T-helper 2 cell treated with Interferon-gamma antibody and Interleukin-4, amounts not matched to agents 100 ng/mL and 5 ng/mL, for 36 hours (primary cell): ENCODE measurements at regions not wholly inside any gene's neighbourhood (a gene's known extent, or its start where the extent isn't known, plus 50 kb on each side); places are given as distances from the start of the nearest gene placed in this dataset.
"Not testable (repeated sequence)": the region's sequence is repeated elsewhere in the genome, so short reads cannot be mapped to it uniquely, and the experiment has no call there.

Source experiments
- intact Hi-C: fragments of 100-400 bp; cut with micrococcal nuclease; formaldehyde crosslinking; loops from one replicate; pipeline ENCODE4 v1.15.1; 2023

DNA sequence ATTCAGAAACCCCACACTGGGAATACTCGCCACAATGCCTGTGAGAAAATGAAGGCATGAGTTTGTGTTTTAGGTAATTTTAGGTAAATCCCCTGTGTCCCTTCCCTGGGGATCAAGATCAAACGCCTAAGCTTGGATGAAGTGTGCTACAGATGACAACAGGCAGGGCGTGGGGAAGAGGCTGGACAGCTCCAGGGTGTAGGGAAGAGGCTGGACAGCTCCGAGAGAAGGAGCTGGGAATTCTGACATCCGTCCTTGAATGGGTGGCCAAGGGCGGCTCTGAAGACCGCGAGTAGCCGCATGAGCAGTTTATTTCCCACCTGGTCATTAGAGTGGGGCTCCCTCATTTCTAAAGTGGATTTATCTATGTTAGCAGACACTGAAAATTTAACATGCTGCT lies 109.7 kb downstream of the RAMP3 start:
- intact Hi-C loops, result loop anchor here (10.0 kb wide), 1 partner anchor 588 kb away; no protein-coding TSS in a partner anchor

DNA sequence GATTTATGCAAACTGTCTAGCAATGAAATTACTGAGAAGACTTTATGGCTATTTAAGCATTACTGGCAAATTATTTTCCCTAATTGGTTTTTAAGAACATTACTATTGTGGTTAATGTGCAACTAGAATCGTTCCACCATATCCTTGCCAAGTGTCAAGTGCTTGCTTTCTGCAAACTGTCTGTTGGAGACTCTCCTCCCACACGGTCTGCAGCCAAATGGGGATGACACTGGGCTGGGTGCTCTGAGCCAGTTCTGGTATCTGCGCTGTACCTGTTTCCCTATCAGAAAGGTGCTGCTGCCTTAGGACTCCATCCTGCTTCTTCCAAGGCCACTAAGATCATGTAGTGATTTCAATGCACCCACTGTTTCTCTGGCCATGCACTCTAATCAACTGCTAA lies 110.4 kb downstream of the RAMP3 start:
- intact Hi-C loops, result loop anchor here (10.0 kb wide), 1 partner anchor 587 kb away; no protein-coding TSS in a partner anchor

DNA sequence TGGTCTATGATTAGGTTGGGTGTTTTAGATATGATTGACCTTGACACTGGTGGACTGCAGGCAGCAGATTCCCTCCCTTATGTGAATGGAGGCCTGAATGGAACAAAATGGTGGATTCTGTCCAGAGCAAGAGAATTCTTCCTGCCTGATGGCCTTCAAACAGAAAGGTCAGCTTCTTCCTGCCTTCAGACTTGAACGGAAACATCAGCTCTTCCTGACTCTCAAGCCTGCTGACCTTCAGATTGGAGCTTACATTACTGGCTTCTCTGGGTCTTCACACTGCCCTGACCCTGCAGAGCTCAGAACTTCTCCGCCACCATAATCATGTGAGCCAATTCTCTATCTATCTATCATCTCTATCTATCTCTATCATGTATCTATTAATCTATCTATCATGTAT lies 111.6 kb downstream of the RAMP3 start:
- intact Hi-C loops, result loop anchor here (10.0 kb wide), 1 partner anchor 586 kb away; no protein-coding TSS in a partner anchor

DNA sequence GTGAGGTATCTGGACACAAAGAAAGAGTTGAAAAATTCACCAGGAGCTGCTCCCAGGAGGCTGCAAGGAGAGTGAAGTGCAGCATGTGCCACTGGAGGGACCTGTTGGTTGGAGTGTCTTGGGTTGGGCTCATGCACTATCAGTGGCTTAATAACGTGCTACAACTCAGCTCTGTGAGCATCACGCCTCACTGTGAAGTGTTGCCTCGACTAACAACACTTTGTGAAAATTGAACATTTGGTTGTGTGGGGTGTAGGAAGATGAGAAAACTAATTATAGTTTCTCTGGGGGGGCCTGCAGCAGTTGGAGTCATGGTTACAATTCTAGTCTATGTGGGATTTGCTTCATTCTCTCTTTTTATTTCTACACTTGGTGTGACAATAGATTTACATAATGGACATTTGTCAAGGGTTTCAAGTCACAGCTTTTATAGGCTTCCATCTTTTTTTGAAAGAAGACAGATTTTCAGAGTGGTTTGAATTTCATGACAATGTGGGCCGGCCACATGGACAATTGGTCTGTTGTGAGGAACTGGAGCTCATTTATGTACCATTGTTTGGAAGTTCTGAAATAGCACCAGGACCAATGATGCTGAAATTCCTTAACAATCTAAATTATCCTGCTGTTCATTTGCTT lies 121.3 kb downstream of the RAMP3 start:
- intact Hi-C loops, result no loop called here

DNA sequence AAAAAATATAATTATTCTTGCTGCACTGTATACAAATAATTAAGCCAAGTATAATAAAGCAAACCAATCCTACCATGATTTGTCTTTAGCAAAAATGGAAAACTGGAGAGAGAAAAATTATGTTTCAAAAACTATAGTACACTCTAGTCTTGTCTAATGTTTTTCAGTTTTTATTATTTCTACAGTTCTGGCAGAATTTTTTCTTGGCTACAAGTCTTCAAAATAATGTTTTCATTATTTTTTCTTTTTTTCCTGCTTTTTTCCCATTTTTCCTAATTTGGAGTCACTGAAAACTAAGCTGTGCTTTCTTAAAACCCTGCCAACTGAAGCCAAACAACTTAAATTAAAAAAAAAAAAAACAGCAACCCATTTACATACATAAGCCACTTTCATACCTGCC lies 132.0 kb downstream of the RAMP3 start:
- intact Hi-C loops, result not testable (repeated sequence)

DNA sequence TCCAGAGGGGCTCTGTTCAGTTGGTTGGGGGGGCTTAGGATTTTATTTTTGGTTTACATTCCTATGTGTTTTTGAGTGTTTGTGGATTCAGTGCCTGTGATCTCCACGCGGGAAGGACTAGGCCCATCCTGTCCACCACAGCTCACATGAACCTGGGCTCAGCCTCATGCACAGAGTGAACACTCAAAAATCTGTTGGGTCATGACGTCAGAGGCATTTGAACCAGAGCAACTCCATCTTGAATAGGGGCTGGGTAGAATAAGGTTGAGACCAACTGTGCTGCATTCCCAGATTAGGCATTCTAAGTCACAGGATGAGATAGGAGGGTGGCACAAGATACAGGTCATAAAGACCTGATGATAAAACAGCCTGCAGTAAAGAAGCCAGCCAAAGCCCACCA lies 133.3 kb downstream of the RAMP3 start:
- intact Hi-C loops, result no loop called here

DNA sequence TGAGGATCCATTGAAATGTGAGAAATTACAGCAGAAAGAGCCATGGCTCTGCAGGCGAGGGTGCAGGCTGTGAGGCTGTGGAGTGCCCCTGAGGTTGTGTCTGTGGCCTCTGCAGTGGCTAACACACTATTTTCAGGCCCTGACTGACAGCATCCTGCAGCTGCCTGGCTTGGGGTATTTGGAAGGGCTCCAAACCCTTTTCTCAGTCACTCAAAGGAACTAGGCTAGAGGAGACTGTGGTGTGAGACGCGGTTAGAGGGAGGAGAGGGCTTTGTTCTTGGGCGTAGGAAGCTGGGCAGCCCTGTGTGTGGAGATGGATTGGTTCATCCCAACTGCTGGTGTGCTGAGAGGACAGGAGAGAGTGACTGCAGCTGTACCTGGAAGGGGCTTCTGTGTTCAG lies 134.9 kb downstream of the RAMP3 start:
- intact Hi-C loops, result no loop called here

DNA sequence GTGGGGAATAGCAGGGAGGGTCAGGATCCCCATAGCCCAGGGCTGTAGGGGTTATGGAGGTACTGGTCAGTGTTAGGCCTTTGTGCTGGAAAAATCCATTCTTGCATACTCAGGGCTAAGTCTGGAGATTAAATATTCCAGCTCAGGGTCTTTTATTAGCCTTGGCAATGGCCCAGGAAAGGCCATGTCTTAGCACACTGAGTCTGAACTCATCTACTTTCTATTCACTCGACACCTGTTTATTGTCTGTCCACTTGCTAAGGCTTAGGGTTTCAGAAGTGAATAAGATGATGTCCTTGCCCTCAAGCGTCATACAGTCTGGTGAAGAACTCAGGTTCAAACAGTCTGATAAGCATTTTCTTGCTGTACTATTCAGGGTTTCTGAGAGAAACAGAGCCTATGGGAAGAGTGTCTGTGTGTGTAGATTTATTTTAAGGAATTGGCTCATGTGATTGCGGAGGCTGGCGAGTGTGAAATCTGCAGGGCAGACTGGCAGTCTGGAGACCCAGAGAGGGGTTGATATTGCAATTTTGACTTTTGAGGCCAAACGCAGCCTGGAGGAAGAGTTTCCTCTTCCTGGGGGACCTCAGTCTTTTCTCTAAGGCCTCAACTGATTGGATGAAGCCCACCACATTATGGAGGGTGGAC lies 135.8 kb downstream of the RAMP3 start:
- intact Hi-C loops, result no loop called here

DNA sequence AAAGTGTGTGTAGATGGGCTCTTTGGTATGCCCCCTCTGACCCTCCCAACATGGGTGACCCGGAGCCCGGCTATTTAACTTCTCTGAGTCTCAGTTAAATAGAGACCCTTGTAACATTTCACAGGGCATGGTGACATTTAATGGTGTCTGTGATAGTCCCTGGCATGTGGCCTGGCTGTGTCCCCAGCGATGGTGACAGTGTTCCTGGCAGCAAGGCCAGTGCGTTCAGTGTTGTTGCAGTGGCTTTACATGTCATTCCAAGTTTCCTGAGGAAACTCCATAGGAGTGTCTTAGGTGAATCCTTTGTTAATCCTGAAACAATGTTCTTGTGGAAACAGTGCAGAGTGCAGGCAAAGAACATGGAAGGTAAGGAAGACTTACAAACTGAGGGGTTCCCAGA lies 137.0 kb downstream of the RAMP3 start:
- intact Hi-C loops, result no loop called here

DNA sequence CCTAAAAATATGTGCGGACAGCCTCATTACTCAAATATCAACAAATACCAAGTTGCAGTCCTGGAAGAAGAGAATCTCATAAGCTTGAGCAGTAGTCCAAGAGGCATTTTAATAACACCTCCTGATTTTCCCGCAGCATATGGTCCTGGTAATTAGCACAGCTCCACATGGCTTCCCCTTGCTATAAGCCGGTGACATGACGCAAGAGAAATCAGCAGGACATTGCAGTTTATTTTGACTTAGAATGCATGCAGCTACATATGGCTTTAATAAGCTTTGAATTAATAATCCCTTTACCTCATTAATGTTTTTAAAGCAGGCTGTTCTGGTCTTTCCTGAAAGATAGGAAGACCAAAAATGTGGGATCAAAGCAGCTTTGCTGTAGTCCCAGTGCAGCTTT lies 137.6 kb downstream of the RAMP3 start:
- intact Hi-C loops, result no loop called here

DNA sequence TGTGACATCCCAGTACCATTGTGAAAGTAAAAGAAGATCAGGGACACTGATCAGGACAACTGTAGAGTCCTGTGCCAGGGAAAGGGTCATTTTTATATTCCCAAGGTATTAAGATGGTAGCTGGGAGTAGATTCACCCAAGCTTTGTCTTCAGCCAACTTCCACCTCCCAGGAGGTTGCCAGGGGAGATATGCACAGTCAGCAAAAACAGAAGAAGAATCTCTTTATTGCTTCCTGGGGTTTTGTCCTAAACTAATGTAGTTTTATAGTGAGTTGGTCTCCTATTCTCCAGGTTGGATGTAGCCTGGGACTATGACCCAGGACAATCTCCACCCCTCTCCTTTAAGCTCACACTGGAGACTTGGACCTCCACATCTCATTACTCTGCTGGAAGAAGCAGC lies 139.2 kb downstream of the RAMP3 start:
- intact Hi-C loops, result no loop called here

DNA sequence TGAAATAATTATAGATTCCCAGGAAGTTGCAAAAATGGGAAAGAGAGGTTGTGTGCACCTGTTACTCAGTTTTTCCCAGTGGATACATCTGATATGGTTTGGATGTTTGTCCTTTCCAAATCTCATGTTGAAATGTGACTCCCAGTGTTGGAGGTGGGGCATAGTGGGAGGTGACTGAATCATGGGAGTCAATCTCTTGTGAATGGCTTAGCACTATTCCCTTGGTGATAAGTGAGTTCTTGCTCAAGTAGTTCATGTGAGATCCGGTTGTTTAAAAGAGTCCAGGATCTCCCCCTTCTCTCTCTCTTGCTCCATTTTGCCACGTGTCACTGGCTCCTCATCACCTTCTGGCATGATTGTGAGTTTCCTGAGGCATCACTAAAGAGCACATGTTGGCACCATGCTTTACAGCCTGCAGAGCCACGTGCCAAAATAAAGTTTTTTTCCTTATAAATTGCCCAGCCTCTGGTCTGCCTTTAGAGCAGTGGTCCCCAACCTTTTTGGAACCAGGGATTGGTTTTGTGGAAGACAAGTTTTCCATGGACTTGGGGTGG lies 149.2 kb downstream of the RAMP3 start:
- intact Hi-C loops, result no loop called here

DNA sequence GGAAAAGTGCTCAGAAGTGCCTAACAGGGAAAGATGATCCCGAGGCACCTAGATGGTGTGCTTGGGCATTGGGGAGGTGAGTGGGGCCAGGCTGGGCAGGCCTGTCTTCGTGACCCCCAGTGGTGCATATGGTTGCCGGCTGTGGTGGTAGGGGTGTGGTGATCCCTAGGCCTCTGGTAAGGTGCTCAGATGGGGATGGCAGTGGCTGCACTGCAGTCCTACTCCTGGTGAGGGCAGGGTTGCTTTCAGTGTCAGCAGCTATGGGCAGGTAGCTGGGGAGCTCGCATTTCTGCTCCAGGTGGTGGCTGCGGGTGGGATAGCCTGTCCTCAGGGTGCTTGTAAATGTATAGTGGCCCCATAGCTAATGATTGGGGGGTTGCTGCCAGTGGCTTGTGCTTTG lies 154.0 kb downstream of the RAMP3 start:
- intact Hi-C loops, result no loop called here

DNA sequence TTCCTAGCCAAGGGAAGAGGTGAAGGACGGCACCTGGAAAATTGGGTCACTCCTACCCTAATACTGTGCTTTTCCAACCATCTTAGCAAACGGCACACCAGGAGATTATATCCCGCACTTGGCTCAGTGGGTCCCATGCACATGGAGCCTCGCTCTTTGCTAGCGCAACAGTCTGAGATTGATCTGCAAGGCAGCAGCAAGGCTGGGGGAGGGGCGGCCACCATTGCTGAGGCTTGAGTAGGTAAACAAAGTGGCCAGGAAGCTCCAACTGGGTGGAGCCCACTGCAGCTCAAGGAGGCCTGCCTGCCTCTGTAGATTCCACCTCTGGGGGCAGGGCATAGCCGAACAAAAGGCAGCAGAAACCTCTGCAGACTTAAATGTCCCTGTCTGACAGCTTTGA lies 157.9 kb downstream of the RAMP3 start:
- intact Hi-C loops, result not testable (repeated sequence)

DNA sequence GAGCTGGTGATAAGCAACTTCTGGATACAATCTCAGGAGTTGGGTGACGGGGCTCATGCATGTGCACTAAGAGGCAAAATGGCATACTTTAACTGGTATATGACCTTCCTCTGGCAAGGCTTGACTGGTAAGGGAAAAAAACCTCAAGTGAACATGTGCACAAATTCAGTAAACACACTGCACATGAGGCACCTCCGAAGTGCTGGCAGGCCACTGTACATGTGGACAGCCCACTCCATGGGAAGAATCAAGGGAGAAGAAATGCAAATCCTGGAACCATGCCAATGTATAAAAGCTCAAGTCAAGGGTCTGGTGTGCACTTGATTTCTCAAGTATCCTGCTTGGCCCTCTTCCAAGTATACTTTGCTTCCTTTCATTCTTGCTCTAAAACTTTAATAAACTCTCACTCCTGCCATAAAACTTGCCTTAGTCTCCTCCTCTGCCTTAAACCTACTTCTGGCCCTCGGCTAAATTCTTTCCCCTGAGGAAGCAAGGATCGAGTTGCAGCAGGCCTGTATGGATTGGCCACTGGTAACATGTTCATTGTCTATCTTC lies 167.2 kb downstream of the RAMP3 start:
- intact Hi-C loops, result no loop called here

DNA sequence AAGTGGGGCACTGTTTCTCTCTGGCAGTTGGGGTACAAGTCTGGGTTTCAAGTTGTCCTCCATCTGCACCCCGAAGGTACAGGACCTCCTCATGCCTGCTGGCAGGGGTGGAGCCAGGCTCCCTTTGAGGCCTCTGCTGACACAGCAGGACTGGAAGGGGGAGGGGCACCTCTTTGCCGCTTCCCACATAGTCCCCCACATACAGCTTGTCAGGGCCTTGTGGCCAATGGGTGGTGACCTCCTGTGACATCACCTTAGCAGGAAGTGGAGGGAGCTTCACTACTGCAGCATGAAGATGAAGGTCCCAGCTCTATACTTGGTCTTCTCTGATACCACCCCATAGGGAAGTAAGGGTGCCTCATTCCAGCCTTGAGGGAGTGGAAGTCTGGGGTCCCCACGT lies 167.8 kb downstream of the RAMP3 start:
- intact Hi-C loops, result no loop called here

DNA sequence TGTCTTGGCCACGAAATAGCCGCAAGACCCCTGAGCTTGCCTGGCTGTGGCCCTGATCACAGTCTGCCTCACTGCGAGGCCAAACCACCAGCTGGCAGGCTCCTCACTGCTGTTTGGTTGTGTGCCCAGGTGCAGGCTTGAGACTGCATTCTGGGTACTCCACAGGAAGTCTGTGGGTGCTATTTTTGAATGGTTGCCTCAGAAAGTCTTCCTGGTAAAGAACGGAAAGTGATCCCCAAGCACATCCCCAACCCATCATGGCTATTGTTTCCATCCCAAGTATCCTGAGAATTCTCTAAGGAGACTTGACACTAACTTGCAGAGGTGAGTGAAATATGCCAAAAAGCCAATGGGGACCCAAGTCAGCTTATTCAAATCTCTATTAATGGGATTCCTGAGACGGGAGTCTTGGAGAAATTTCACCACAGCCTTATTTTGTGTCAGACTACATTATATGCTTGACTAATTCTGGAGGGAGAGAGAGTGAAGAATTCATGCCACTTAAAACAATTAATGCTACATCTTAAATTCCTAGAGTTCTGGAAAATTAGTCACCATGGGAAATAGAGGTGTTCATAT lies 170.9 kb downstream of the RAMP3 start:
- intact Hi-C loops, result no loop called here

DNA sequence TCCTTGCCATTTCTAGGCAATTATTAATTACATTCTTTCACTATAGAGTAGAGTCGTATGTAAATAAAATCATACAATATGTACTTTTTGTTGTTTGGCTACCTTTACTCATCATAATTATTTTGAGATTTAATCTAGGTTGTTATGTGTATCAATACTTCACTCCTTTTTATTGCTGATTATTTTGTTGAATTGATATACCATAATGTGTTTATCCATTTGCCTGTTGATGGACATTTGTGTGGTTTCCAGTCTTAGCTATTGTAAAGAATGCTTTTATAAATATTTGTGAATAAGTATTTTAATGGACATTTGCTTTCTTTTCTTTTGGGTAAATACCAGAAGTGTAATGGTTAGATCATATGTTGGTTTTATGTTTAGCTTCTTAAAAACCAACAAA lies 174.0 kb downstream of the RAMP3 start:
- intact Hi-C loops, result no loop called here

DNA sequence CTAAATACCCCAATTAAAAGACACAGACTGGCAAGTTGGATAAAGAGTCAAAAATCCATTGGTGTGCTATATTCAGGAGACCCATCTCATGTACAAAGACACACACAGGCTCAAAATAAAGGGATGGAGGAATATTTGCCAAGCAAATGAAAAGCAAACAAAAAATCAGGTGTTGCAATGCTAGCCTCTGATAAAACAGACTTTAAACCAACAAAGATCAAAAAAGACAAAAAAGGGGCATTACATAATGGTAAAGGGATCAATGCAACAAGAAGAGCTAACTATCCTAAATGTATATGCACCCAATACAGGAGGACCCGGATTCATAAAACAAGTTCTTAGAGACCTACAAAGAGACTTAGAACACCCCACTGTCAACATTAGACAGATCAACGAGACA lies 177.4 kb downstream of the RAMP3 start:
- intact Hi-C loops, result not testable (repeated sequence)

DNA sequence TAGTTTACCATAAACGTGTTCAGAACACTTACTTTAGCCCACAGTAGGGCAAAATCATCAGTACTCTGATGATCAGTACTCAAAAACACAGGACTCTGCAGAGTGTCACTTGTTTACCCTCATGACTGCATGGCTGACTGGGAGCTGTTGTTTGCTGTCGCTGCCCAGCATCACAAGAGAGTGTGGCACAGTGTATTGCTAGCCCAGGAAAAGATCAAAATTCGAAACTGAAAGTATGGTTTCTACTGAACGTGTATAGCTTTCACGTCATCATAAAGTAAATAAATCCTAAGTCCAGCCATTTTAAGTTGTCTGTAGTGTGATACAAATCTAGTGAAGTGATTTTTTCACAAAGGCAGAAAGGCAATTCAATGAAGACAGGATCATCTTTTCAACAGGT lies 184.6 kb downstream of the RAMP3 start:
- intact Hi-C loops, result no loop called here

DNA sequence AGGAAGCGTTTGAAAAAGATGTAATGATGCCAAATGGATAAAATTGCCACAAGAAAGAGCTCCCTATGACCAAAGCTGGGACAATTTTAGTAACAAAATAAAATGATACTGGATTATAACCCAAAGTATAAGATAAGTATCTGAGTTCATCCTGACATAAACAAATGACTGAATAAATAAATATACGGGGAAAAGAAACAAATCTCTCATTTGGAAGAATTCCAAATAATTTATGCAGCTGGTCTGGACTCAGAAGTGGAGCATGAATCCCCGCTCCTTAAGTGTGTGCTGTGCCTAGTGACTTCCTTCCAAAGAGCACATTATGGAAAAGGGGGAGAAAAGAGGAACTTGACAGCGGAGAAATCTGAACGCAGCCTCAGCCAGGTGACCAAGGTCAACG lies 186.2 kb downstream of the RAMP3 start:
- intact Hi-C loops, result no loop called here

DNA sequence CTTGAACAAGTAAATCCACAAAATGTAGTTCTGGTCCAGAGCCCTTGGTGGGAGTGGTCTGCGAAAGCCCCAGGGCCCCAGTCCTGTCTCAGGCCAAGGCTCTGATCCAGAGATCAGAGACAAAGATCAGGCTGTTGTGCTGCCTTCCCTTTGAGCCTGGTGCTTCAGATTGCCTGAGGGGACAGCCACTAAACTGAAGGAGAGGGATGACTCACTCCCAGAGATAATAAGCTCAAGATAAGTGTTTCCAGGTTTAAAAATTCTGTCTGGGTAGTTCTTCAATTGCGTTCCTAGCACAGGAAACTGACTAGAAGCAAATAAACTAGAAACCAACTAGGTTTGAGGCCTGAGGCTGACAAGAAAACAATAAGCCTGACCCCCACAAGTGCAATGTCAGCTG lies 190.2 kb downstream of the RAMP3 start:
- intact Hi-C loops, result no loop called here
